ENCODE measurements at regions not wholly inside any gene's neighbourhood (a gene's known extent, or its start where the extent isn't known, plus 50 kb on each side); places are given as distances from the start of the nearest gene placed in this dataset.

DNA sequence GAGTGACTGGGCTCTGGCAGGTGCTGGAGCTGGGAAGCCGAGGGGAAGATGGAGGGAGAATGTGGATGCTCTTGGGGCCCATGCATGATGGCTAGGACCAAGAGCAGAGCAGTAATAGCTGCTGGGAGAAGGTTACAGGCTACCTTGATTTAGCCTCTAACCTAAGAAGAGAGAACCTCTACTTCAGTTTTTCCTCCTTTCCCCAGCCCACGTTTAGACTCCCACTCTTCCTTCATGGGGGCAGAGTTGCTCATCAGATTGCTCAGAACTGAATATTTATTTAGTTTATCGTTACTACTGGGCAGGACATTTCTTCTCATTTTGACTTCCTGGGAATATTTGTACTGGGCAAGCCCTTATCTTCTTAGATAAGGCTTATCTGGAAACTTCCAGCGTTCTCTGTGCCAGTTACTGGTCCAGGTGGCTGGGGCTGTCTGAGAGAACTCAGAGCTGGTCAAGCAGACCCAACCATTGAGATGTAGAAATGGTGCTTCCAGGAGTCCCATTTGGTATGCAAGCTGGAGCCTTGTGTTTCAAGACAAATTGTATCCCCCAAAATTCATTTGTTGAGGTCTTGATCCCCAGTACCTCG is 442.9 kb upstream of the BOD1L1 start:
- no peak for DNase-seq (ENCODE audit: low spot score)
- TF ChIP-seq, protein P1, sequence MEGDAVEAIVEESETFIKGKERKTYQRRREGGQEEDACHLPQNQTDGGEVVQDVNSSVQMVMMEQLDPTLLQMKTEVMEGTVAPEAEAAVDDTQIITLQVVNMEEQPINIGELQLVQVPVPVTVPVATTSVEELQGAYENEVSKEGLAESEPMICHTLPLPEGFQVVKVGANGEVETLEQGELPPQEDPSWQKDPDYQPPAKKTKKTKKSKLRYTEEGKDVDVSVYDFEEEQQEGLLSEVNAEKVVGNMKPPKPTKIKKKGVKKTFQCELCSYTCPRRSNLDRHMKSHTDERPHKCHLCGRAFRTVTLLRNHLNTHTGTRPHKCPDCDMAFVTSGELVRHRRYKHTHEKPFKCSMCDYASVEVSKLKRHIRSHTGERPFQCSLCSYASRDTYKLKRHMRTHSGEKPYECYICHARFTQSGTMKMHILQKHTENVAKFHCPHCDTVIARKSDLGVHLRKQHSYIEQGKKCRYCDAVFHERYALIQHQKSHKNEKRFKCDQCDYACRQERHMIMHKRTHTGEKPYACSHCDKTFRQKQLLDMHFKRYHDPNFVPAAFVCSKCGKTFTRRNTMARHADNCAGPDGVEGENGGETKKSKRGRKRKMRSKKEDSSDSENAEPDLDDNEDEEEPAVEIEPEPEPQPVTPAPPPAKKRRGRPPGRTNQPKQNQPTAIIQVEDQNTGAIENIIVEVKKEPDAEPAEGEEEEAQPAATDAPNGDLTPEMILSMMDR (IDR thresholded peaks at IDR 0.05; ENCODE audit: extremely low read depth, insufficient read depth, missing control alignments): no peak
- in situ Hi-C loops (cut with MboI; ENCODE audit: low pct_unique_long_range_greater_than_20kb, low sequenced_read_pairs, unreplicated experiment): no loop called here

DNA sequence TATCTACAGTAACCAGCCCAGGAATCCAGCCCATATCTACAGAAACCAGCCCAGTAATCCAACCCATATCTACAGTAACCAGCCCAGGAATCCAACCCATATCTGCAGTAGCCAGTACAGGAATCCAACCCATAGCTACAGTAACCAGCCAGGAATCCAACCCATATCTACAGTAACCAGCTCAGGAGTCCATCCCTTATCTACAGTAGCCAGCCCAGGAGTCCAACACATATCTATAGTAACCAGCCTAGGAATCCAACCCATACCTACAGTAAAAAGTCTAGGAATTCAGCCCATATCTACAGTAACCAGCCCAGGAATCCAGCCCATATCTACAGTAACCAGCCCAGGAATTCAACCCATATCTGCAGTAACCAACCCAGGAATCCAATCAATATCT is 445.0 kb upstream of the BOD1L1 start:
- DNase-seq (ENCODE audit: low spot score): no peak
- in situ Hi-C loops (cut with MboI; ENCODE audit: low pct_unique_long_range_greater_than_20kb, low sequenced_read_pairs, unreplicated experiment): no loop called here
- TF ChIP-seq, protein P1 (IDR thresholded peaks at IDR 0.05; ENCODE audit: extremely low read depth, insufficient read depth, missing control alignments): no peak

DNA sequence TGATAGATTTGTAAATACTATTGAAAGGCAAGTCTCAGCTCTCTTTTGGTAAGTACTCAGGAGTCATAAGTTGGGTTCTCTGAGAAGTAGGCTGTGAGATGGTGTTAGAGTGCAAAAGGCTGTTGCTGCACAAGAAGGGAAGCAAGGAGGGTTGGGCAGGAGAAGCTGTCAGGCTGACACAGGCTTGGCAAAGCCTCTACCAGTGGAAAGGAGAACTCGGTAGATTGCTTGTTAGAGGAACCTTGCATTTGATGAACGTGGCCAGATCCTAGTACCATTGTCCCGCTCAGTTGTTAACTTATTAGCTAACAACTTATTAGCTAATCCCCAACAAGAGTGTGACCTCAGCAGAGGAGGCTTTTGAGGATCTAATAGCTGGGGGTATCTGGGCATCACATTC is 449.3 kb upstream of the BOD1L1 start:
- DNase-seq (ENCODE audit: low spot score): no peak
- TF ChIP-seq, protein P1 (IDR thresholded peaks at IDR 0.05; ENCODE audit: extremely low read depth, insufficient read depth, missing control alignments): no peak
- in situ Hi-C loops (cut with MboI; ENCODE audit: low pct_unique_long_range_greater_than_20kb, low sequenced_read_pairs, unreplicated experiment): no loop called here

DNA sequence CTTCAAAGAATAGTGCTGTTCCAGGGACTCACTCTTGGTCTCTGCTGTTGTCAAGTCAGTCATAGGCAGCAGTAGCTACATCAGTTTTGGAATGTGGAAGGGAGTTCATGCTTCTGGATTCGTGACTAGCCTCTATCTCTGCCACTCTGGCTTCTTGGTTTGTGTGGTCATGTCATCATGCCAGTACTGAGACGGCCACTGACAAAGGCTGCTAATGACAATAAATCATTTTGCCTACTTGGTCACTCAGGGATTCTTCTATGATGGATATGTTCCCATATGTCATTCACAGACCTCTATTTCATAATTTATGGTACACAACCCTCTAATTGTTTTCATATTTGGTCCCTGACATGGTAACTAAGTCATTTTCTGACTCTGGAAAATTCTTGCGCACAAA is 450.8 kb upstream of the BOD1L1 start:
- no peak for DNase-seq (ENCODE audit: low spot score)
- in situ Hi-C loops (cut with MboI; ENCODE audit: low pct_unique_long_range_greater_than_20kb, low sequenced_read_pairs, unreplicated experiment): no loop called here
- TF ChIP-seq, protein P1 (IDR thresholded peaks at IDR 0.05; ENCODE audit: extremely low read depth, insufficient read depth, missing control alignments): no peak

DNA sequence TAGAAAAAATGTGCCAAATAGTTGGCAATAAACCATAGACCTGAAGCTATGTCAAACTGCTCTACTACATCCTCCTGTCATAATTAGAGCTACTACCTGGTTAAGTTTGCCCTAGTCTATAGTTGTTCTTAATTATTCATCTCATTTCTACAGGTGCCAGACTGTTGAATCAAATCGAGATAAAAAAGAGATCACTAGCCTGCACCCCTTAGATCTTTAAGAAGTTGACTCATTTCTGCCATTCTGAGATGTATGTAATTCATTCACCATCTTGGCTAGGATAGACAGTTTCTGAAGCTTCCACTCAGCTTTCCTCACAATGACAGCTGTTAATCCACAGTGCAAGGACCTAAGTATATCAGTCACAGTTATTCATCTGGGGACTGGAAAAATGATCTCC is 452.1 kb upstream of the BOD1L1 start:
- TF ChIP-seq, protein P1 (IDR thresholded peaks at IDR 0.05; ENCODE audit: extremely low read depth, insufficient read depth, missing control alignments): no peak
- no peak for DNase-seq (ENCODE audit: low spot score)
- in situ Hi-C loops (cut with MboI; ENCODE audit: low pct_unique_long_range_greater_than_20kb, low sequenced_read_pairs, unreplicated experiment): no loop called here

DNA sequence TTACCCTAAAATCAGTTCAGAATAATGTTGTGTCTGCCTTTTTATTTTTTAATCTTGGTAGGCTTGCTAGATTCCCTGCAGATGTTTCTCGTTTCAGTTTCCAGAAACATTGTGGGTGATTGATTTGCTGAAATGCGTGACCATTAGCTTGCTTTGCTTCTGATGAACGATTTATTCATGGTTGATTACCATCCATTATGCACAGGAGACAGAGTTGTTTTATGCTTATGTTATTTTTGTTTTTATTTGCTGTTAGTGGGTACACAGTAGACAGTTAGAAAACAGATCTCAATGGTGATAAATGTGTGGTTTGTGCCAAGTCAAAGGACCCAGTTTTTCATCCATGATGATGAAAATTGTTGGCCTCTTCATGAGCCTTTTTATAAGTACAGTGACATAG is 455.6 kb upstream of the BOD1L1 start:
- no peak for DNase-seq (ENCODE audit: low spot score)
- in situ Hi-C loops (cut with MboI; ENCODE audit: low pct_unique_long_range_greater_than_20kb, low sequenced_read_pairs, unreplicated experiment): no loop called here
- TF ChIP-seq, protein P1 (IDR thresholded peaks at IDR 0.05; ENCODE audit: extremely low read depth, insufficient read depth, missing control alignments): no peak

DNA sequence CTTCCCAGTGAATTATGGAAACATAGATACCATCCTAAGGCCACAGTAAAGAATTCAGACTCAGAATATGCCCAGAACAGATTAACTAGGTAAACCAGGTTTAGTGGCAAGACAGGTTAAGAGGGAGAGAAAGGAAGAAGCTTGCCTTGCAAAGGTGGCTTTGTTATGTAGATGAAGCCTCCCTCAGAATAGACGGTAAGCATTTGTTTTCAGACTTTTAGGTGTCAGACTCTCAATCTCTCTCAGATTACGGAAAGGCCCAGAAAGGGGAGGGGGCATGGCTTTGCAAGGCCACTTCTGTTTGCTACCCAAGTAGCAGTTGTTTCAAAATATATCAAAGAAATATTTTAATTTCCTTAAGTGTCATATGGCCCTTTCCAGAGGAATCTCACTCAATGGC is 457.1 kb upstream of the BOD1L1 start:
- TF ChIP-seq, protein P1 (IDR thresholded peaks at IDR 0.05; ENCODE audit: extremely low read depth, insufficient read depth, missing control alignments): no peak
- in situ Hi-C loops (cut with MboI; ENCODE audit: low pct_unique_long_range_greater_than_20kb, low sequenced_read_pairs, unreplicated experiment): no loop called here
- no peak for DNase-seq (ENCODE audit: low spot score)
